ENCODE measurements at regions not wholly inside any gene's neighbourhood (a gene's known extent, or its start where the extent isn't known, plus 50 kb on each side); places are given as distances from the start of the nearest gene placed in this dataset.

DNA sequence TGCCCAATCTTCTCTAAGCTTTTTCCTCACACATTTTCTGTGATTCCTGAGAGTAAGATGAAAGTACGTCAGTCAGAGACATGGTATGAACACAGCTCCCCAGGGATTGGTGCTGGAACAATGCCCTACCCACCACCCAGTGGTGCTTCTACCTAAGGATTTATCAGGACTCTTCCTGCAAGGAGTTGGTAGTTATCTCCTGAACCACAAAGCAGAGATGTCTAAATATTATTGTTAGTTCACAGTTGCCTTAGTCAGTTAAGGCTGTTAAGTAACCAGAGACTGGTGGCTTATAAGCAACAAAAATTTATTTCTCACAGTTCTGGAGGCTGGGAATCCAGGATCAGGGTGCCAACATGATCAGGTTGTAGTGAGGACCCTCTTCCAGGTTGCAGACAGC is 60.3 kb upstream of the CCDC85A start:
- no peak for DNase-seq (ENCODE audit: low read depth)
- no peak overlapping the region for H3K4me3 ChIP-seq (ENCODE audit: low read depth, low read length)
- TF ChIP-seq, protein P1, sequence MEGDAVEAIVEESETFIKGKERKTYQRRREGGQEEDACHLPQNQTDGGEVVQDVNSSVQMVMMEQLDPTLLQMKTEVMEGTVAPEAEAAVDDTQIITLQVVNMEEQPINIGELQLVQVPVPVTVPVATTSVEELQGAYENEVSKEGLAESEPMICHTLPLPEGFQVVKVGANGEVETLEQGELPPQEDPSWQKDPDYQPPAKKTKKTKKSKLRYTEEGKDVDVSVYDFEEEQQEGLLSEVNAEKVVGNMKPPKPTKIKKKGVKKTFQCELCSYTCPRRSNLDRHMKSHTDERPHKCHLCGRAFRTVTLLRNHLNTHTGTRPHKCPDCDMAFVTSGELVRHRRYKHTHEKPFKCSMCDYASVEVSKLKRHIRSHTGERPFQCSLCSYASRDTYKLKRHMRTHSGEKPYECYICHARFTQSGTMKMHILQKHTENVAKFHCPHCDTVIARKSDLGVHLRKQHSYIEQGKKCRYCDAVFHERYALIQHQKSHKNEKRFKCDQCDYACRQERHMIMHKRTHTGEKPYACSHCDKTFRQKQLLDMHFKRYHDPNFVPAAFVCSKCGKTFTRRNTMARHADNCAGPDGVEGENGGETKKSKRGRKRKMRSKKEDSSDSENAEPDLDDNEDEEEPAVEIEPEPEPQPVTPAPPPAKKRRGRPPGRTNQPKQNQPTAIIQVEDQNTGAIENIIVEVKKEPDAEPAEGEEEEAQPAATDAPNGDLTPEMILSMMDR (IDR thresholded peaks at IDR 0.05; ENCODE audit: insufficient read depth, low read depth, low read length, missing control alignments), result no peak

DNA sequence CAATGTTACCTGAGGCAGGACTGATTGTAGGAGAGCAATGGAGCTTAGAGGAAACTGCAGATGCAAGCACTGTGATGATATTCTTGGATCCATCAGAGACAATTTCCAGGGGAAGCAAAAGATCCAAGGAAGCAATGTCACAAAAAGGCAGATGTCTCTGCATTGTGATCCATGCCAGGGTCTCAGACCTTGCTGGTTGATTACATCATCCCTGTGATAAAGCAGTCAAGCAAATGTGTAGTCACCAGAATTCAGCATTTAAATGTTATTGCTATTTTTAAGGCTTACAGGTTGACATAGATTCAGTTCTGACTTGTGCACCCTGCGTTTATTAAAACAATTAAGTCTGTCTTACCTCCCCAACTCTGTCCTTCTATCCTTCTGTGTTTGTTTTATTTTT is 56.8 kb upstream of the CCDC85A start:
- no peak overlapping the region for H3K4me3 ChIP-seq (ENCODE audit: low read depth, low read length)
- DNase-seq (ENCODE audit: low read depth), result no peak
- TF ChIP-seq, protein P1 (IDR thresholded peaks at IDR 0.05; ENCODE audit: insufficient read depth, low read depth, low read length, missing control alignments), result no peak

DNA sequence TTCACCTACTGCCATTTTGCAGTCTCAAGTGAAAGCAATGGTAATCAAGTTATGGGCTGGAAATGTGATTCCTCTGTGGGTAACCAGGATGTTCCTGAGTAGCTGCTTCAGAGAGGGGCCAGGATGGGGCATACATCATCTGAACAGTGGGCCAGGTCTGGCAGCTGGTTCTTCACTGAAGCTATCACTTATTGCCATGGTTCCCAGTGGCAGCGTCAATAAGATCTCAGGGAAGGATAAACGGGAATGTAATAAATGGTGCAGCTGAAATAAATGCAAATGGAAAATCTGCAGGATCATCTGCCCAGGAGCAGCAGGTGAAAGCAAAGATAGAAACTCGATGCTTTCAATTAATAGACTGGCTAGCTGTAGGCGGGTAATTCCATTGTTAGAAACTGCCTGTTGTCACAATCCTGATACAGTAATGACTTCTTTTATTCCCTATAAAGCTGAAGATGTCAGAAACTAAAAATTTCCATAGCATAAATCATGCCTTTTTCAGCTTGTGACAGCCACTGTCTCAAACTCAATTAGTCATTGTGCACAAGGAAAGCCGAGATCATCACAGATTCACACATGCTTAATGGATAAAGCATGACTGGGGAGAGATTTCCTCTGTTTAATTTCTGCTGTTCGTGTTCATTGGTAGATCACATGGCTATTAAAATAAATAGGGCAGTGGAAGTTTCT is 56.2 kb upstream of the CCDC85A start:
- H3K4me3 ChIP-seq (ENCODE audit: low read depth, low read length), result no peak overlapping the region
- TF ChIP-seq, protein P1 (IDR thresholded peaks at IDR 0.05; ENCODE audit: insufficient read depth, low read depth, low read length, missing control alignments), result no peak
- no peak for DNase-seq (ENCODE audit: low read depth)

DNA sequence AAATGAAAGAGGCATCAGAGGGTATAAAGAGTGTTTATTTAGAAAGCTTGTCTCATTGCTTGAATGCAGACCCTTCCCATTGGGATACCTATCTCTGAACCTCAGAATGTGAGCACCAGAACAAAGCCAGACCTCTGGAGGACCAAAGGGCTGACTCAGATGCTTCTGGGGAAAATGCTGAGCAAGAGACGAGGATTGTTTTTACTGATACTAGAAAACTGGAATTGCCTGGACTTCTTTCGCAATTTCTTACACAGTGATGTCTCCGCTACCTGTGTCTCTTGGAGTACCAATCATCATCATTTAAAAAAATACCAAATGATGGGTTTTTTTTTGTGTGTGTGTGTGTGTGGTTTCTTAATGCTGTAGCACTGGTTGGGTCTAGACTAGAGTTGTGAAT is 55.6 kb upstream of the CCDC85A start:
- no peak for DNase-seq (ENCODE audit: low read depth)
- no peak overlapping the region for H3K4me3 ChIP-seq (ENCODE audit: low read depth, low read length)

DNA sequence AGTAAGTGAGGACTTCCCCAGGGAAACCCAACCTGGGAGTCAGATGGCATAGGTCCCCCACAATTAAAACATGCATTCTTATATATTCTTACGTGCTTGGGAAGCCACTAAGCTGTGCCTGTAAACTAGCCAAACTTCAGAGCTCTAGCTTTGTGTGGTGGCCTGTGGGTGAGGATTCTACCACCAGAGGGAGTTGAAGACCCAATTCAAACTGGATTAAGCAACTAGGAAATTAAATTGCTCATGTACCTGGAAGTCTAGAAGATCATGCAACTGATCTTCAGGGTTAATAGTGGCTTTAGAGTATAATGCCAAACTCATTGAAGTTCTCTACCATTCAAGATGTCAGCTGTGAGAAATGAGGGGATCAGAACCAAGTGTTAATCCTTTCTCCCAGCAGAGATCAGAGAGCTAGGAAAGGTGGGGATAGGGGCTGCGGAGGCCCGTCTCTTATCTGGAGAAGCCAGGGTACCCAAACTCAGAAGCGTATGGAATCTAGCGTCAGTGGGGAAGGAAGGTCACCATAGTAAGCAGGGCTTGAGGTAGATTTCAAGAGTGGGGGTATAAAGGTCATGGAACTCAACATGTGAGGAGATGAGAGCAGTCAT is 53.2 kb upstream of the CCDC85A start:
- TF ChIP-seq, protein P1 (IDR thresholded peaks at IDR 0.05; ENCODE audit: insufficient read depth, low read depth, low read length, missing control alignments), result peak; percentile 44
- H3K4me3 ChIP-seq (ENCODE audit: low read depth, low read length), result no peak overlapping the region
- DNase-seq (ENCODE audit: low read depth), result peak; percentile 15

More for the DNA sequence above, 55.6 kb upstream of the CCDC85A start:
- TF ChIP-seq, protein P1 (IDR thresholded peaks at IDR 0.05; ENCODE audit: insufficient read depth, low read depth, low read length, missing control alignments), result no peak

DNA sequence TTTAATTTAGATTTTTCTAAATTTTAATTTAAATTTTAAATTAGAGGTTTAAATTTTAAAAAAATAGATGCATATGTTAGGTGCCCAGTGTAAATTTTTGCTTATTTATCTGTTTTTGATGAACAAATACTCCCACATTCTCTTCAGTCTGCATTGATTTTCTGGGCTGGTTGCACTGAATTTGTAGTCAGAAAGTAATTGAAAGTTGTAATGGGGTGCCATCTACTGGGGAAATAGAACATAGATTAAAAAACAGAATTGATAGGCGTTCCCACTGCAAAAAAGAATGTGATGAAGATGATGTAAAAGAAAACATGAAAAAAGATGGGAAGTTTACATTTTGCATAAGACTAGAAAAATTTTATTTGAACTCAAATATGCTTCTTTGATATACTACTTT is 51.7 kb upstream of the CCDC85A start:
- H3K4me3 ChIP-seq (ENCODE audit: low read depth, low read length), result no peak overlapping the region
- TF ChIP-seq, protein P1 (IDR thresholded peaks at IDR 0.05; ENCODE audit: insufficient read depth, low read depth, low read length, missing control alignments), result peak; percentile 28
- DNase-seq (ENCODE audit: low read depth), result peak; percentile 31

Measured in GM12865 (cell line).